ENCODE measurements at regions not wholly inside any gene's neighbourhood (a gene's known extent, or its start where the extent isn't known, plus 50 kb on each side); places are given as distances from the start of the nearest gene placed in this dataset.

DNA sequence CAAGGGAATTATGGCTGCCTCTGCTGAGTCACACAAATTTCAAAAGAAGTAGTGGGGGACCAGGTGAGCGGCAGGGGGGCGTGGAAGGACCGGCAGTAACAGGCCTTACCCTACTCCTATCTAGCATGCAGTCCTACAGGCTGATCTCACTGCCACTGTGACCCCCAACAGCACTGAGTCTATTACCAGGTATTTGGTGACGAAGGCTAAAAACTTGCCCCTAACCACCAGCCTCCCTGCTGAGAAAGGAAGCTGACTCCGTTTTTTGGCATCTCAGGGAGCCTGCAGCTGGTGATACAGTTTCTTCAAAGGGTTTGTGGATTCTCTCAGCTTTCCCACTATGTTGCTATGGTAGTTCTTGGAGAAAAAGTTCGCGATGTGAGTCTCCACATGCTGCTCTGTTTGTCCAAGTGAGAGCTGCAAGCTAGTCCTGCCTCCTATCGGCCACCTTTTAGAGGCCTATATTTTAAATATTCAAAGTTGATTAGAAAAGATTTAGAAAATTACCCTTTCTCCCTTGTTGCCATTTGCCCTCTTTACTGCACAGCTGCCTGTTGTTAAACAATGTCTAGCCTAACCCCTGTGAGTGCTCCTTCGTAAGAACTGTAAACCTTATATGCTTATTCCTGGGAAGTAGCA is 57.1 kb upstream of the SLCO1B1 start:
- H3K36me3 ChIP-seq = no peaks in the 10 kb centered on the region
- no peaks in the 10 kb centered on the region for H3K27me3 ChIP-seq
- intact Hi-C loops (cut with DNase I) = loop anchor here in 1 of 2 donors (10.0 kb wide), 1 partner anchor 129 kb away; no protein-coding TSS in a partner anchor
- H3K27ac ChIP-seq = no peak overlapping the region
- TF ChIP-seq, protein P1, sequence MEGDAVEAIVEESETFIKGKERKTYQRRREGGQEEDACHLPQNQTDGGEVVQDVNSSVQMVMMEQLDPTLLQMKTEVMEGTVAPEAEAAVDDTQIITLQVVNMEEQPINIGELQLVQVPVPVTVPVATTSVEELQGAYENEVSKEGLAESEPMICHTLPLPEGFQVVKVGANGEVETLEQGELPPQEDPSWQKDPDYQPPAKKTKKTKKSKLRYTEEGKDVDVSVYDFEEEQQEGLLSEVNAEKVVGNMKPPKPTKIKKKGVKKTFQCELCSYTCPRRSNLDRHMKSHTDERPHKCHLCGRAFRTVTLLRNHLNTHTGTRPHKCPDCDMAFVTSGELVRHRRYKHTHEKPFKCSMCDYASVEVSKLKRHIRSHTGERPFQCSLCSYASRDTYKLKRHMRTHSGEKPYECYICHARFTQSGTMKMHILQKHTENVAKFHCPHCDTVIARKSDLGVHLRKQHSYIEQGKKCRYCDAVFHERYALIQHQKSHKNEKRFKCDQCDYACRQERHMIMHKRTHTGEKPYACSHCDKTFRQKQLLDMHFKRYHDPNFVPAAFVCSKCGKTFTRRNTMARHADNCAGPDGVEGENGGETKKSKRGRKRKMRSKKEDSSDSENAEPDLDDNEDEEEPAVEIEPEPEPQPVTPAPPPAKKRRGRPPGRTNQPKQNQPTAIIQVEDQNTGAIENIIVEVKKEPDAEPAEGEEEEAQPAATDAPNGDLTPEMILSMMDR (IDR thresholded peaks at IDR 0.05) = no peak
- no peak for TF ChIP-seq POLR2A (IDR thresholded peaks at IDR 0.05)
- no peaks in the 10 kb centered on the region for H3K4me1 ChIP-seq
- no peaks in the 10 kb centered on the region for H3K9me3 ChIP-seq
- DNase-seq = peak in 1 of 3 donors; percentile 36
- H3K4me3 ChIP-seq = no peak overlapping the region
- WGBS (ENCODE audit: insufficient coverage, low coverage, low lambda C conversion rate, missing lambda C conversion rate) = 98% methylated on average over 4 of the region's 9 CpGs
- ATAC-seq = no peak

All from right lobe of liver (tissue), 6 donors.